ENCODE measurements at regions not wholly inside any gene's neighbourhood (a gene's known extent, or its start where the extent isn't known, plus 50 kb on each side); places are given as distances from the start of the nearest gene placed in this dataset.

- CTCF ChIA-PET: no interaction called here
- Histone ChIP-seq H3K4me1 (no peaks in the 10 kb centered on the region), H3K36me3 (ENCODE audit: control insufficient read depth, insufficient read depth, low read length) (no peaks in the 10 kb centered on the region), H3K9me3 (no peaks in the 10 kb centered on the region), H3K27me3 (replicated peaks; ENCODE audit: control insufficient read depth, insufficient read depth, low read length) (no peaks in the 10 kb centered on the region), H3K4me3 (ENCODE audit: low read depth, low read length) (no peak overlapping the region)
- no TSS peak for BruUV-seq (replicated peaks)
- Mint-ChIP-seq H3K9me3 (ENCODE audit: unreplicated experiment) (no peaks in the 10 kb centered on the region), H3K36me3 (ENCODE audit: insufficient read depth, unreplicated experiment) (no peaks in the 10 kb centered on the region), H3K4me3 (ENCODE audit: unreplicated experiment) (no peak overlapping the region), H3K27me3 (ENCODE audit: insufficient read depth, unreplicated experiment) (peaks cover 3% of the 10 kb centered on the region), H3K27ac (ENCODE audit: unreplicated experiment) (no peak overlapping the region), H3K4me1 (ENCODE audit: low read depth, unreplicated experiment) (no peaks in the 10 kb centered on the region)
- intact Hi-C loops (cut with micrococcal nuclease; ENCODE audit: unreplicated experiment): no loop called here
- POLR2A ChIA-PET: no interaction called here
- DNase-seq: no peak
- TF ChIP-seq CTCF (IDR thresholded peaks at IDR 0.05; ENCODE audit: insufficient read depth in 1 of 2, low read depth in 1 of 2, low read length in 1 of 2, severe bottlenecking in 1 of 2, unreplicated experiment in 1 of 2): no peak
Observed at GRCh38 chr15:99445272-99445850, 120.4 kb upstream of the MEF2A start.

GRCh38 chr15:99446565-99447496 is 119.0 kb upstream of the MEF2A start:
- H3K27me3 Mint-ChIP-seq (ENCODE audit: insufficient read depth, unreplicated experiment): no peaks in the 10 kb centered on the region
- no peaks in the 10 kb centered on the region for H3K36me3 Mint-ChIP-seq (ENCODE audit: insufficient read depth, unreplicated experiment)
- H3K27ac Mint-ChIP-seq (ENCODE audit: unreplicated experiment): no peak overlapping the region
- H3K4me3 ChIP-seq (ENCODE audit: low read depth, low read length): no peak overlapping the region
- H3K27me3 ChIP-seq (replicated peaks; ENCODE audit: control insufficient read depth, insufficient read depth, low read length): no peaks in the 10 kb centered on the region
- no peak for DNase-seq
- POLR2A ChIA-PET: no interaction called here
- H3K4me1 ChIP-seq: no peaks in the 10 kb centered on the region
- CTCF ChIA-PET: no interaction called here
- no peak overlapping the region for H3K4me3 Mint-ChIP-seq (ENCODE audit: unreplicated experiment)
- no peak for TF ChIP-seq CTCF (IDR thresholded peaks at IDR 0.05; ENCODE audit: insufficient read depth in 1 of 2, low read depth in 1 of 2, low read length in 1 of 2, severe bottlenecking in 1 of 2, unreplicated experiment in 1 of 2)
- H3K4me1 Mint-ChIP-seq (ENCODE audit: low read depth, unreplicated experiment): no peaks in the 10 kb centered on the region
- H3K36me3 ChIP-seq (ENCODE audit: control insufficient read depth, insufficient read depth, low read length): no peaks in the 10 kb centered on the region
- no peaks in the 10 kb centered on the region for H3K9me3 ChIP-seq
- intact Hi-C loops (cut with micrococcal nuclease; ENCODE audit: unreplicated experiment): no loop called here
- H3K9me3 Mint-ChIP-seq (ENCODE audit: unreplicated experiment): no peaks in the 10 kb centered on the region
- no TSS peak for BruUV-seq (replicated peaks)

GRCh38 chr15:99447497-99448371 is 118.0 kb upstream of the MEF2A start:
- no peak overlapping the region for H3K27ac Mint-ChIP-seq (ENCODE audit: unreplicated experiment)
- H3K4me3 Mint-ChIP-seq (ENCODE audit: unreplicated experiment): peak overlapping the region; percentile 37
- Histone ChIP-seq H3K36me3 (ENCODE audit: control insufficient read depth, insufficient read depth, low read length) (no peaks in the 10 kb centered on the region), H3K4me3 (ENCODE audit: low read depth, low read length) (no peak overlapping the region), H3K4me1 (no peaks in the 10 kb centered on the region), H3K9me3 (no peaks in the 10 kb centered on the region), H3K27me3 (replicated peaks; ENCODE audit: control insufficient read depth, insufficient read depth, low read length) (no peaks in the 10 kb centered on the region)
- no peaks in the 10 kb centered on the region for H3K27me3 Mint-ChIP-seq (ENCODE audit: insufficient read depth, unreplicated experiment)
- intact Hi-C loops (cut with micrococcal nuclease; ENCODE audit: unreplicated experiment): no loop called here
- no peaks in the 10 kb centered on the region for H3K4me1 Mint-ChIP-seq (ENCODE audit: low read depth, unreplicated experiment)
- no TSS peak for BruUV-seq (replicated peaks)
- H3K9me3 Mint-ChIP-seq (ENCODE audit: unreplicated experiment): no peaks in the 10 kb centered on the region
- ChIA-PET POLR2A (no interaction called here), CTCF (no interaction called here)
- no peaks in the 10 kb centered on the region for H3K36me3 Mint-ChIP-seq (ENCODE audit: insufficient read depth, unreplicated experiment)
- no peak for DNase-seq
- TF ChIP-seq CTCF (IDR thresholded peaks at IDR 0.05; ENCODE audit: insufficient read depth in 1 of 2, low read depth in 1 of 2, low read length in 1 of 2, severe bottlenecking in 1 of 2, unreplicated experiment in 1 of 2): no peak

All from Caco-2 (cell line).